NCI-H2171 (cell line): ENCODE measurements at regions not wholly inside any gene's neighbourhood (a gene's known extent, or its start where the extent isn't known, plus 50 kb on each side); places are given as distances from the start of the nearest gene placed in this dataset.
"Not testable (repeated sequence)": the region's sequence is repeated elsewhere in the genome, so short reads cannot be mapped to it uniquely, and the experiment has no call there.

Source experiments
- DNase-seq: peaks from one replicate; lab custom pipeline; 2025; lab: John Stamatoyannopoulos, UW

GRCh38 chr11:37907436-37908218 lies 1309.6 kb upstream of the RAG2 start:
- DNase-seq, result no peak

DNA sequence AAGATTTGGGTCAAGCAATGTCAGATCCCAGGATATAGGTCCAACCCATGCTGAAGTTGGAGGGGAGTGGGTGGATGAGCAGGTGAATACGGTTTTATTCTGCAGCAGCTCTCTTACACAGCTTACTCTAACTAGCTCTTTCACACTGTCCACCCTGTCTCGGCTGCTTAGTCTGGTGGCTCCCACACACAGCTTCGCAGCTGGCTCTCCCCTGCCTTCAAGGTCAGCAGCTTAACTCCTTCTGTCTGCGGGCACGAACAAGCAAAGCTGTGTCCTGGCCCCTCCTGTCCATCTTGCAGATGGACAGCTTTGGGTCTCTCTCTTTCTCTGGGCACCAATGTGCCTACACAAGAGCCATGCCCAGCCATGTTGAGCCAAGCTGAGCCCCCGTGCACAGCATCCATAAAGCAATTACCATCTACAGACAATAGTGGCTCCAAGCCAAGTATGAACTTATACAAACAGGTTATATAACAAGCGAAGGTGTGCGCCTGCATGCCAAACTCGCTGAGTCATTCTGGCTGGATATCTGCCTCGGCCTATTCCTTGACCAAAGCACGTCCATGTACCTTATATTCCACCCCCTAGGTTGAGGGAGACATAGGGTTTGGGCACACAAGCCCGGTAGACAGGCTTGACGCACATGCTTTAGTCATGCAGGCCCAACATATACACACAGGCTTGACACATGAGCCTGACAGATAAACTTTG lies 1307.8 kb upstream of the RAG2 start:
- no peak for DNase-seq

DNA sequence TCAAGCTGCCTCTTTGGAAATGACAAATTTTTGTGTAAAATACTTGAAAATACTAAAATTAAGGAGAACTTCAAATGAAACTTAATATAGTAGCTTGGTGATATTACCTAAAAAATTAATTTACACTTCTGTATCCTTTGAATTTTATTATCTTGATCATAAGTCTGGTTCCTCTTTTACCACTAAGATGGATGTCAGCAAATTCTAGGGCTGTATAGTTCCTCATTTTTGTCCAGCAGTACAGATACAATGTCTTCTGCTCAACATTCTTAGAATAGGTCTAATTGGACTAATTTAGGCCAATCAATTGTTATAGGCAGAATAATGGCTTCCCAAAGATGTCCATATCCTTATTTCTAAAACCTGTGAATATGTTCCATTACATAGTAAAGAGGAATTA lies 1298.0 kb upstream of the RAG2 start:
- DNase-seq, result no peak

GRCh38 chr11:37881741-37882140 lies 1283.7 kb upstream of the RAG2 start:
- no peak for DNase-seq

DNA sequence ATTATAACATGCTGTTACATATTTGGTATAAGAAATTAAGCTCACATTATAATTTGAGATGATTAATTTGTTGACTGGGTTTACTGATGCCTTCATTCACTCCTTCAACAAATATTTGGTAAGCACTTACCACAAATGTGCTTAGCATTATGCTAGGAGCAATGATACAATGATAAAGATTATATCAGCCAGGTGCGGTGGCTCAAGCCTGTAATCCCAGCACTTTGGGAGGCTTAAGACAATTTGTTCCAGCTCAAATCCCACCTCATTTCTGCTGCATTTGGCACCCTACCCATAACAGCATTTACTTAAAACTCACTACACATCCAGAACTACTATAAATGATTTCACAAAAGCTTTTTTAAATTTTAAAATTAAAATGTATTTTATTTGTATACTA lies 1263.6 kb upstream of the RAG2 start:
- no peak for DNase-seq

- not testable (repeated sequence) for DNase-seq
Observed at GRCh38 chr11:37858806-37859537, 1260.9 kb upstream of the RAG2 start.

GRCh38 chr11:37858398-37858797 lies 1260.4 kb upstream of the RAG2 start:
- no peak for DNase-seq

- no peak for DNase-seq
Observed at GRCh38 chr11:37857726-37858125, 1259.7 kb upstream of the RAG2 start.

DNA sequence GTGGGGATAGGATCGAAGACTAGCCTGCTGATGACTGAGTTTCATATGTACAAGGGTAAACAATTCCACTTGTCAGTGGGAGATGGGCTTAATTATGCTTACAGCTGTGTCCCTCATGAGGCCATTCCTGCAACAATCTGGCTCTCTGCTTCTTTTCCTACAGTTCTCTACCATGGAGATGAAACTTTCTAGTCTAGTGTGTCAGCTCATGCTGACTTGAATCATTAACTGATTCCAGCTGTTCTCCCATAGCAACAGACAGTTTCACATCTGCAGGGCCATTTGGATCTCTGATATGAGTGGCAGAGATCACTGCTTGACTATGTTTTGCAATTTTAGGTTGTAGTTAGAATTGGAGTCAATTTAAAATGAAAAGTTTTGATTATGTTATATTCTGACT lies 1251.7 kb upstream of the RAG2 start:
- DNase-seq, result no peak

DNA sequence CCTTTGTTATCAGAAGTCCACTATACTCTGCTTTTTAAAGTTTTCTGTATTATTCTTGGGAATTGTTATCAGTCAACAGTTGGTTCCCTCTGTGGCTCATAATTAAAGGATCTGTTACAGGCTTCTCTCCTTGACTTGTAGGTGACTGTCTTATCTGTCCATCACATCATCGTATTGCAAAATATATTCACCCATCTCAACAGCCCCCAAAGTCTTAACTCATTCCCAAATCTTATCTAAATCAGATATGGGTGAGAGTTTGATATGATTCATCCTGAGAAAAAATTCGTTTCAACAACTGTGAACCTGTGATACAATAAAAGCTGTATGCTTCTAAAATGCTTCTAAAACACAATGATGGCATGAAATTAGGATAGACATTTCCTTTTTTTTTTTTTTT lies 1245.6 kb upstream of the RAG2 start:
- no peak for DNase-seq

DNA sequence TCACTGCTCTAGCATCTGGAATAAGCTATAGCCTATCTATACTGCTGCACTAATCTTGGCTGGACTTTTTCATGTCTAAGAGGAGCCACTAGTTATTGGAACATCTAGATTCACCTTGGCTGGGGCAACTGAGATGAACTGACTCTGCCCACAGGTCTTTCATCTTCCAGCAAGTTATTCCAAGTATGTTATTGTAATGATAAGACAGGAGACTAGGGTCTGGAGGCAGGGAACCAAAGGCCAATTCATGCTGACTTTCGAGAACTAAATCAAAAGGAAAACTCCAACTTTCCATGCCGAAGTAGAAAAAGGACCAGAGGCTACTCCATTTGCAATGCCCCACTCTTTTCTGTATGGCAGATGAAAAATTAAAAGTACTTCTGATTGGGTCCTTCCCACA lies 1243.0 kb upstream of the RAG2 start:
- no peak for DNase-seq

- DNase-seq, result not testable (repeated sequence)
Observed at GRCh38 chr11:37840345-37840744, 1242.3 kb upstream of the RAG2 start.

- no peak for DNase-seq
Observed at GRCh38 chr11:37830529-37830928, 1232.5 kb upstream of the RAG2 start.

- no peak for DNase-seq
Observed at GRCh38 chr11:37817727-37818270, 1219.8 kb upstream of the RAG2 start.

DNA sequence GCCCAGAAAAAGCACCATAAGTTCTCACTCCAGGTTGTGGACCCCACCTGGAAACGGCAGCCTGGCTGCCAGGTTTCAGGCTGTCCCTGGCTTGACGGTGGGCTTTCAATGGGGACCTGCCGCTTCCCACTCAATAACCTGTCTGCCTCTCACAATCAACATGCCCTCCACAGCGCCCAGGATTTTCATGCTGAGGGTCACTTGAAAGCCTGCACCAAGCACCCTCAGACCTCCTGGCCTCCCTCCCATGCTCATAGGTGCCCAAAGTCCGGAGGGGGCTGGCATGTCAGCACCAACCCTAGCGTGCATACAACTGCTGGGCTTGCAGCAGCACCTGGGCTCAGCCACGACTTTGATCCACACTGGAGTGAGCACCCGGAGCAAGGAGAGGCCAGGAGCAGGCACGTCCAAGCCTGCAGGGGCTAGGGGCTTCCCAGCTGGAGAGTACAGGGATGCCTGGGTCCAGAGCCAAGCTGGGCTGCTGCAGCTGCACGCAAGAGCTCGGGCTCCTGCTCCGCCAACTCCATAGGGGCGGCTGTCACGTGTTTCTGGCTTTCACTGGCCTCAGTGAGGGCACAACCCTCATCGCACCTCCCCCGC lies 1214.3 kb upstream of the RAG2 start:
- no peak for DNase-seq

- no peak for DNase-seq
Observed at GRCh38 chr11:37811349-37811748, 1213.3 kb upstream of the RAG2 start.

- DNase-seq, result no peak
Observed at GRCh38 chr11:37804666-37805065, 1206.6 kb upstream of the RAG2 start.

DNA sequence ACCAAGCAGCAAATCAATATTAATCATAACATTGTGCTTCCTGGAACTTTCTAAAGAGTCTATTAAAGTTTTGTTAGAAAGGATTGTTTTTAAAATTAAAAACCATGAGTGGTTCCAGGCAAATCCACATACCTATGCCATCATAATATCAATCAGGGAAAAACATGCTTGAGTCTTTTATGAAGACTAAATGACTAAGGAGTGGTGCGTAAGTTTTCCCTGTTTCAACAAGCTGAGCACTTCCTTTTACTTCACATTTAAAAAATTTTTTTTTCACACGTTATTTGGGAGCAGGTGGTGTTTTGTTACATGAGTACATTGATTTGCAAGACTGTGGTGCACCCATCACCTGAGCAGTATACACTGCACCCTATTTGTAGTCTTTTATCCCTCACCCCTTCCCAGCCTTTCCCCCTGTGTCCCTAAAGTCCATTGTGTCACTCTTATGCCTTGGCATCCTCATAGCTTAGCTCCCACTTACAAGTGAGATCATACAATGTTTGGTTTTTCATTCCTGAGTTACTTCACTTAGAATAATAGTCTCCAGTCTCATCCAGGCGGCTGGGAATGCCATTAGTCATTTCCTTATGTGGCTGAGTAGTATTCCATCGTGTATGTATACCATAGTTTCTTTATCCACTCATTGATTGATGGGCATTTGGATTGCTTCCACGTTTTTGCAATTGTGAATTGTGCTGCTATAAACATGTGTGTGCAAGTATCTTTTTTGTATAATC lies 1190.3 kb upstream of the RAG2 start:
- DNase-seq, result no peak

GRCh38 chr11:37786214-37786755 lies 1188.2 kb upstream of the RAG2 start:
- DNase-seq, result no peak

- no peak for DNase-seq
Observed at GRCh38 chr11:37774441-37774840, 1176.4 kb upstream of the RAG2 start.

GRCh38 chr11:37770145-37770544 lies 1172.1 kb upstream of the RAG2 start:
- DNase-seq, result no peak
